NOMO-1 treated with DMSO at 0.1 percent for 48 hours (cell line): ENCODE measurements at regions not wholly inside any gene's neighbourhood (a gene's known extent, or its start where the extent isn't known, plus 50 kb on each side); places are given as distances from the start of the nearest gene placed in this dataset.

Experiments
- DNase-seq: peaks from one replicate; lab custom pipeline; 2025; ENCODE audit not compliant: unreplicated experiment; lab: John Stamatoyannopoulos, UW

DNA sequence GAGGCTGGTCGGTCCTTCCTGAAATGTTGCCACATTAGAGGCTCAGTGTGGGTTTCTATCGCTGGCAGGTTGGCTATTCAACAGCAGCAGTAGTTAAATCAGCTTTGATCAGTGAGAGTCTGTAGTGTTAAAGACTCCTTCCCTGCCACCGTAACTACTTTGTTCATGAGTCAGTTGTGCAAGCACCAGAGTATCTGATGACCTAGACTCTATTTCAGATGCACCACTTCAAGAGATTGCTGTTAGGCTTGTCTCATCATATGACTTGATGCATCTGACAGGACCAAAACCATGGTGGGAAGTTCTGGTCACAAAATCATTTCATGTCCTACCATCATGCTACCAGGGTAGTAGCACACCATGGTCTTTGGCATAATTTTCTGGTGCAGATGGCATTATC is 482.7 kb upstream of the MPDZ start:
- no peak for DNase-seq

DNA sequence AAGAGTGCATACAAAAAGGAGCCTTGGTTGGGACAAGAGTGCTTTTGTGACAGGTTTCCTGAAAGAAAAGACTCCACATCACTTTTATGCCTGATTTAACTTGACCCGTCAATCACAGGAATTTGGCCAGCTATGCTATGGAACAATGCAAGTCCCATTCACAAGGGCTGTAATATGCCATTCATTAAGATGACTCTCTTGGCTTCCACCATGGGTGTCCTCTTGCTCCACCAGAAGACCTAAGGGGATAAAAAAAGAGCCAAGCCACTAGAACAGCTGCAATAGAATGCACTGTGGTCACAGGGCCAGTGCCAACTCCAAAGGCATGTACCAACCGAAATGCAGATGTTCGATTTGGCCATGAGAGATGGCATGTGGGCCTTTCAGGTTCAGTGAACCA is 480.1 kb upstream of the MPDZ start:
- no peak for DNase-seq

DNA sequence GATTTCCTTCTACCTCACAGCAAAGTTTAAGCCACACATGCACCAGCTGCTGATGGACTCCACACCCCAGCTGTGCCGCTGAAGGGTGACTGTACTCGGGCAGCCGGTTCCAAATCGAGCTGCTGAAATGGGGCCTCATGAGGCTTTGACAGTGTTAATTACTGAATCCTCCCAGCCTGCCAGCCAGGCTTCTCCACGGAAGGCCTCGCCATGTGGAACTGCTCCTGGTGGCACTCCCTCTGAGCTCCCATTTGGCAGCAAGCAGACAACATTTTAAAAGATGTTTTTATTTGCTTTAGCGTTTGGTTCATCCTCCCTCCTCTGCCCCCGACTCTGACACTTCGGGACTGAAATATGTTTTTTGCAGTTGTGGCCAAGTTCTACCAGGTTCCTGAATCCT is 479.4 kb upstream of the MPDZ start:
- no peak for DNase-seq

GRCh38 chr9:13756943-13757342 is 477.5 kb upstream of the MPDZ start:
- DNase-seq, result no peak

GRCh38 chr9:13755551-13755950 is 476.1 kb upstream of the MPDZ start:
- DNase-seq, result no peak

DNA sequence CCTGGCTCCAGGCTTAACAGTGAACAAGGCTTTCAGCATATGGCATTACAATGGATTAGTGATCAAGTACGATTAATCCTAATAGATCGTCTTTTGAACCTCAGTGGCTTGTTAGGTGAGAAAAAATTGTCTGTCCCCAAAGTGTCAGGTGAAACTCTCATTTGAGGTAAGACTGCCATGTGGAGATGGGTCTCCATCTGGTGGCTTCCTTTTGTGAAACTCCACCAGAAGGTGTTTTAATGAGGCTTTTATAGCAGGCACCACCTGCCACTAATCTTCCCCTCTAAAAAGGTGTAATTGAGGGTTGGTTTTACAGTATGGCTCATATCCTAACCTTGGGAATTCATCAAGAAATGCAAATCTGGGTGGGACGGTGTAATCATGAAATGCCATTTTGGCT is 471.1 kb upstream of the MPDZ start:
- DNase-seq, result no peak

GRCh38 chr9:13750061-13750460 is 470.6 kb upstream of the MPDZ start:
- DNase-seq, result no peak

DNA sequence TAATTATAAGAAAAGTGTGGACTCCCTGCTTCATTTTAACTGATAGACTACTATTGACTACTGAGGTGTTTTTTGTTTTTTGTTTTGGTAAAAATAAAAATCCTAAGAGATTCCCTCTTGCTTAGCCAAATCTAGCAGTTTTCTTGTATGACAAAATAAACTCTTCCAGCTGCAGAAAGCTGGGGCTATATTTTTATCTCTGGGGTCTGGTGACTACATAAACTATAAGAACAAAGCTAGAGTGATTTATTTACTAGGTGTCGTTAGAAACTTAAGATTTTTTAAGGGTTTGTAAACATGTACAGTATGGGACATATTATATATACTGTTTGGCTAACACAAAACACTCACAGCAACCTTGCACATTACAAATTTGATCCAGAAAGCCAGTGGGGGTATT is 467.4 kb upstream of the MPDZ start:
- no peak for DNase-seq

DNA sequence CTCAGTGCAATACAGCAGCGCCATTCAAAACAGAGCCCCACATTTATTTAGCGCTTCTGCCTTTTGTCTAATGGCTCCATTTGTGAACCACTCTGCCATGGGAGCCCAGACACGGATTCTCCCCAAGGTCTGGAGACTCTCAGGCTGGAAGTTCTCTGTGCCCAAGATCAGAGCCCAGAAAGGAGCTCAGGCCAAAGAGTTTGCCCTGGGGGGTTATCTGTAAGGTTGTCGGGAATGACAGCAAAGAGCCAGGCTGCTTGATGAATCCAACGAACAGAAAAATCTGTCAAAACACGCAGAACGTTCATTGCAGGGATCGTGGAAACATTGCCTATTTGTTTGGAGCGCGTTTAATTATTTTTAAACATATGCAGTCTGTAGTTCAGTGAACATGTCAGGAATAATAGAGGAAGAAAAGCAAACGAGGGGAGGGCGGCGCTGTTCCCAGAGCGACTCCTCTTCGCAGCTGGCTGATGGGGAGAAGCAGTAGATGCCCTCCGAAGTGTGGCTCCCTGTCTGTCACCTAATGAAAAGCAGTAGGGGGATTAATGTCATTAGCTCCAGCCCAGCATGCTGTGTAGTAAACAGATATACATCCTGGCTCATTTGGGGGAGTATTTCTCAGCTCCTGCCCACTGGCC is 464.9 kb upstream of the MPDZ start:
- DNase-seq, result no peak

DNA sequence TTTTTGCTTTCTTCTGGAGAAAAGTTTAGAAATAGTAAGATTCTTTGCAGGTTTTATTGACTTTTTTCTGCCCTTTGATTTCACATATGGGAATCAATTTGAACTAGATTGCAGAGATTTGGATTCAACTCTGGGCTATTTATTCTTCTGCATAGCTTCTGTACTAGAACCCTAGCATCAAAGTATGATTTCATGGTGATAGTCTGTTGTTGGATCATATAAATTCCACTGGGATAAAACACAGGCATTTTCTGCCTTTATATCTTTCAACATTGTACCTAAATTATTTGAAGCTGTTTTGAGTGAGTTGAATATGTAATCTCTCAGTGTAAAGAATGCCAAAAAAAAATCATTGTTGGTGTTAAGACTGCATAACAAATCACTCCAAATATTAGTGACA is 458.4 kb upstream of the MPDZ start:
- DNase-seq, result no peak

- no peak for DNase-seq
These were observed 455.7 kb upstream of the MPDZ start for GRCh38 chr9:13735181-13735580.

DNA sequence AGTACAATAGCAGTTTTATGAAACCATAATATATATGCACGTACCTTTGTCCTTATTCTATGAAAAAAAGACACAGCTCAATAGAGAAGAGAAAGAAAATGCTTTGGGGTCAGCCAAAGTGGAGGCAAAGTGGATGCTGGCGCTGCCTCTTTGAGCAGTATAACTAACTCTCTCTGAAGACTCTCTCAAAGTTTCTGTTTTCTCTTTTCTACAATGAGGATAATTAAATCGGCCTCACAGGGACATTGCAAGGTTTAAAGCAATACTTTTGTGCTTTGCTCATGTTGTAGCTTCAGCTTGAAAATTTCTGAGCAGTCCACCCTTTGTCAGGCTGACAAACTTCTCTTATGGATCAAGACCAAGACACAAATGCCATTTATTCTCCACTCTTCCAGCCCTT is 455.1 kb upstream of the MPDZ start:
- DNase-seq, result no peak

GRCh38 chr9:13732290-13732689 is 452.8 kb upstream of the MPDZ start:
- no peak for DNase-seq

- DNase-seq, result no peak
These were observed 452.1 kb upstream of the MPDZ start for GRCh38 chr9:13731637-13732036.

DNA sequence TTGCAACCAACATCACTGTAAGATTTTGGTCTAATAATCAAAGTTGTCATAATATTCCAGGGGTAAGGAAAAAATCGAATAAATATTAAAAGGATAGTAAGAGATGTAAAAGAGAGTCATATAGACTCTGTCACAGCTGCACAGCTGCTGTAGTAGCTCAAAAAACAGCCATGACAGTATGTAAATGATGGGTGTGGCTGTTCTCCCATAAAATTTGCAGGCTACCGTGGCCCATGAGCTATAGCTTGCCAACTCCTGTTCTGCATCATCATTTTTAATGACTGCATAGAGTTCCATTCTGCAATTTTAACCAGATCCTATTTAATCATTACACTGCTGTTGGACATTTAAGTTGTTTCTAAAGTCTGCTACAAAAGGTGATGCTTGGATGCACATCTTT is 450.5 kb upstream of the MPDZ start:
- DNase-seq, result no peak

GRCh38 chr9:13728917-13729811 is 449.7 kb upstream of the MPDZ start:
- DNase-seq, result no peak

- DNase-seq, result no peak
These were observed 448.6 kb upstream of the MPDZ start for GRCh38 chr9:13728131-13728530.

- no peak for DNase-seq
These were observed 447.3 kb upstream of the MPDZ start for GRCh38 chr9:13726746-13727145.

- DNase-seq, result no peak
These were observed 446.0 kb upstream of the MPDZ start for GRCh38 chr9:13725516-13725915.

DNA sequence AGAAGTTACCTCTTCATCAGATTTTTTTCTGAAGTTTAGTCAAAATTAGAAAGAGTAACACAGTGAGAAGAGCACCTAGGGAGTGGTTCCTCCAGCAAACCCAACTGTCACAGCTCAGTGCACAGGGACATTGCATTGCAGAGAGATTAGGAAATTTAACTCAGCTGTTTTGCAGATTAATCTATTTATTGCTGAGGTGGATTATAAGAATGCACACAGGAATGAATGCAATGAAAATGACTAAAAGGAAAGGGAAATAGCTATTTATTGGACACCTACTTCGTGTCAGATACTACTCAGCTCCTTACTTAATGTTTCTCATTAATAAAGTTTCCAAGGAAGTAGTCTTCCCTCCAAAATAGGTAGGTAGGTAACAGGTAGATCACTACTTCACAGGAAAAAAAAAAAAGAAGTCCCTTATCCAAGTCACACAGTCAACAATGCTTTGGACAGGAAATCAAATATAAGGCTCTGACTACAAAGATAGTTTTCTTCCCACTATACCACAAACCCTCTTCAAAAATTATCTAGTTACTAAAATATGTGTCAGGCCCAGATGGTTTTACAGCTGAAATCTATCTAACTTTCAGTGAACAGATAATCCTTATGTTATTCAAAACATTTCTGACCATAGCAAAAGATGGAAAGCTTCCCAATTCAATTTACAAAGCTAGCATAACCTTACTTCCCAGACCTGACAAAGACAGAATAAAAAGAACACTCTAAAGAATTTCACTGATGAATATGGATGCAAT is 442.2 kb upstream of the MPDZ start:
- no peak for DNase-seq

- no peak for DNase-seq
These were observed 440.6 kb upstream of the MPDZ start for GRCh38 chr9:13719981-13720676.
